Nephron (organoid): ENCODE measurements at regions not wholly inside any gene's neighbourhood (a gene's known extent, or its start where the extent isn't known, plus 50 kb on each side); places are given as distances from the start of the nearest gene placed in this dataset.
A peak's percentile ranks its signal among the peaks of the same experiment; 100 is the strongest.

Experiments
- H3K27ac Mint-ChIP-seq, 3 experiments: 2 replicates each; pipeline ENCODE4 v1.8.0; 2020; ENCODE audit warnings: mixed read lengths in 3 of 3, mild to moderate bottlenecking in 2 of 3, moderate library complexity in 1 of 3
- H3K27me3 Mint-ChIP-seq: 2 replicates; pipeline ENCODE4 v1.8.0; 2021; ENCODE audit warnings: low read depth, mild to moderate bottlenecking, moderate library complexity, mixed read lengths
- H3K36me3 Mint-ChIP-seq: 2 replicates; pipeline ENCODE4 v1.8.0; 2020; ENCODE audit warnings: low read depth, mixed read lengths
- H3K4me1 Mint-ChIP-seq: 2 replicates; pipeline ENCODE4 v1.8.0; 2020; ENCODE audit warnings: mixed read lengths
- H3K4me3 Mint-ChIP-seq, 3 experiments: 2 replicates each; pipeline ENCODE4 v1.8.0; 2020; ENCODE audit warnings: mild to moderate bottlenecking in 3 of 3, mixed read lengths in 3 of 3, moderate library complexity in 2 of 3
- H3K9me3 Mint-ChIP-seq: 2 replicates; pipeline ENCODE4 v1.8.0; 2020; ENCODE audit warnings: mixed read lengths
- CTCF ChIP-seq, 3 experiments: fragments of 200-600 bp; sonication (generic); IDR thresholded peaks; one replicate each; pipeline ENCODE4 v1.5.0; 2021; ENCODE audit warnings: antibody characterized with exemption in 3 of 3; ENCODE audit not compliant: unreplicated experiment in 3 of 3

DNA sequence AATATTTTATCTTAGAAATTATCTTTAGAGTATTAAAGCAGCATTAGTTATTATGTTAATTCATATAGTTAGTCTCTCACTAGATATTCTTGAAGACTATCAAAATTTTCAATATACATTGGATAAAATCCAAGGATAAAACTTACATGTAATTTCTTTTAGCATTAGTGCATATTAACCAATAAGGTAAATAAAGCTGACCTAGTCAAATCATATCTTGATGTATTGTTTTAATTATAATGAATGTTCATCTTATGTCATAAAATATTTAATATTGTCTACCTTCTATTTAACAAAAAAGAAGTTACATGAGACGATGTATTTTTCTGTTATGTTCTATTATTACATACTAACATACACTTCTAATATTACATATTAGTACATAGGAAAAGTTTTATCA lies 301.7 kb upstream of the DAB2 start:
- Mint-ChIP-seq H3K4me1 (no peaks in the 10 kb centered on the region), H3K4me3 (no peak overlapping the region), H3K27me3 (no peaks in the 10 kb centered on the region), H3K9me3 (no peaks in the 10 kb centered on the region), H3K36me3 (no peaks in the 10 kb centered on the region), H3K27ac (no peak overlapping the region)
- no peak for TF ChIP-seq CTCF (IDR thresholded peaks at IDR 0.05; ENCODE audit: unreplicated experiment in 3 of 3)

DNA sequence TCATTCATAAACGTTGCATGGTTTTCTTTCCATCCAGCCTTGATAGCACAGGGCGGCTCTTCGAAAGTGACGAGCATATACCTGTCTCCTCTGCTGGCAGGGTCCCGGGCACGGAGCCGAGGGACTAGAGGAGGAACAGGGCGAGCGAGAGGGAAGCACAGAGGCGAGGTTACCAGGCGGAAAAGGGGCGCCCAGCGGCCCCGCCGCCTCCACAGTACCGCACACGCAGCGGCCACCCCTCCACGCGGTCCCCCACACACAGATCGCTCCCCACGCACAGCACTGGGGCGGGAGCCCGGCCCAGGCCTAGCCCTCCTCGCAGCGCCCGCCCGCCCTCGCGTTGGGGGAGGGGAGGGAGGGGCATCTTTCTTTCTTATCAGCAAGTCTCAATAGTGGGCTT lies 296.6 kb upstream of the DAB2 start:
- no peak overlapping the region for H3K4me3 Mint-ChIP-seq
- no peaks in the 10 kb centered on the region for H3K36me3 Mint-ChIP-seq
- no peak for TF ChIP-seq CTCF (IDR thresholded peaks at IDR 0.05; ENCODE audit: unreplicated experiment in 3 of 3)
- no peaks in the 10 kb centered on the region for H3K9me3 Mint-ChIP-seq
- no peaks in the 10 kb centered on the region for H3K4me1 Mint-ChIP-seq
- no peaks in the 10 kb centered on the region for H3K27me3 Mint-ChIP-seq
- H3K27ac Mint-ChIP-seq, result no peak overlapping the region

DNA sequence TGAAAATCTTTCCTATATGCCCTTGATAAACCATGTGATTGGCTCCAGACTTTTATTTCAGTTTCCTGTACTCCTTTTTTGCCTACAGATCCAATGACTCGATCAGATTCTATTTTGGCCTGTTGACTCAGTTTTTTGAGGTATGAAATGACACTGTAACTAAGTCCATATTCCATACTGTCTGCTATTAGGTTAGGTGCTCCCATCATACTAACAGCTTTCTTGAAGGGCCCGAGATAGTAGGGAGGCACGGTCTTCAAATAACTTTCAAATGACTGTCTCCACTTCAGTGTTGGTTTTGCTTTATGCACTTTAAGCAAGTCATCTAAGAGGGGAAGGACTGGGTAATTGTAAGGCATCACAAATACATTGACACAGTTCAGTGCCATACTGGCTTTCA lies 295.4 kb upstream of the DAB2 start:
- Mint-ChIP-seq H3K9me3 (no peaks in the 10 kb centered on the region), H3K27ac (no peak overlapping the region), H3K27me3 (no peaks in the 10 kb centered on the region), H3K4me3 (no peak overlapping the region), H3K36me3 (no peaks in the 10 kb centered on the region), H3K4me1 (no peaks in the 10 kb centered on the region)
- no peak for TF ChIP-seq CTCF (IDR thresholded peaks at IDR 0.05; ENCODE audit: unreplicated experiment in 3 of 3)

GRCh38 chr5:39717176-39717897 lies 292.6 kb upstream of the DAB2 start:
- Mint-ChIP-seq H3K36me3 (no peaks in the 10 kb centered on the region), H3K4me1 (peaks cover 12% of the 10 kb centered on the region), H3K27me3 (no peaks in the 10 kb centered on the region), H3K4me3 (no peak overlapping the region), H3K27ac (no peak overlapping the region), H3K9me3 (no peaks in the 10 kb centered on the region)
- TF ChIP-seq CTCF (IDR thresholded peaks at IDR 0.05; ENCODE audit: unreplicated experiment in 3 of 3), result no peak

- H3K9me3 Mint-ChIP-seq, result no peaks in the 10 kb centered on the region
- TF ChIP-seq CTCF (IDR thresholded peaks at IDR 0.05; ENCODE audit: unreplicated experiment in 3 of 3), result peak; percentile 26 to 44 (median 27)
- H3K4me3 Mint-ChIP-seq, result no peak overlapping the region
- H3K4me1 Mint-ChIP-seq, result peaks cover 13% of the 10 kb centered on the region
- H3K27ac Mint-ChIP-seq, result peak overlapping the region in 1 of 3 experiments; percentile 63
- H3K36me3 Mint-ChIP-seq, result no peaks in the 10 kb centered on the region
- H3K27me3 Mint-ChIP-seq, result no peaks in the 10 kb centered on the region
These were observed 291.8 kb upstream of the DAB2 start for GRCh38 chr5:39716532-39717028.
